GM19372 (cell line): ENCODE measurements at regions not wholly inside any gene's neighbourhood (a gene's known extent, or its start where the extent isn't known, plus 50 kb on each side); places are given as distances from the start of the nearest gene placed in this dataset.
A peak's percentile ranks its signal among the peaks of the same experiment; 100 is the strongest.
"Not testable (repeated sequence)": the region's sequence is repeated elsewhere in the genome, so short reads cannot be mapped to it uniquely, and the experiment has no call there.

ENCODE experiments used
- ATAC-seq: cut with Tn5 transposase; IDR thresholded peaks from one replicate; pipeline ENCODE4 v1.9.1; 2021; ENCODE audit warnings: mild to moderate bottlenecking, low read depth, moderate library complexity; ENCODE audit not compliant: unreplicated experiment

DNA sequence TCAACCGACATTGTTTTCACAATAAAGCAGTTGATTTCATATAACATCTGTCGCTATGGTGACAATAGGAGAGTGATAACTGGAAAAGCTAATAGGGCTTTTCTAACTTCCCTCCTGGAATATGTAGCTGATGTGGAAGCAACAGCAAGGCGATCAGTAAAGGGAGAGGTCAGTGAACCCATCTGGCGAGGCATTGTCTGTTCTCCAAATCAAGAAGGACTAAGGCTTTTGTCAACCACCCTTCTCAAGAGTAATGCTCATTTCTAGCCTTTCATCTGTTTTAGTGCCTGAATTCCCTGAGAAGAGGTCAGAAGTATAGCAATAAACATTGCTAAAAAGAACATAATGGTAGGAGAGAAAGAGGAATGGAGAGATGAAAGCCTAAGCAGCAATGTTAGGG lies 201.3 kb downstream of the AKAP7 start:
- no peak for ATAC-seq

DNA sequence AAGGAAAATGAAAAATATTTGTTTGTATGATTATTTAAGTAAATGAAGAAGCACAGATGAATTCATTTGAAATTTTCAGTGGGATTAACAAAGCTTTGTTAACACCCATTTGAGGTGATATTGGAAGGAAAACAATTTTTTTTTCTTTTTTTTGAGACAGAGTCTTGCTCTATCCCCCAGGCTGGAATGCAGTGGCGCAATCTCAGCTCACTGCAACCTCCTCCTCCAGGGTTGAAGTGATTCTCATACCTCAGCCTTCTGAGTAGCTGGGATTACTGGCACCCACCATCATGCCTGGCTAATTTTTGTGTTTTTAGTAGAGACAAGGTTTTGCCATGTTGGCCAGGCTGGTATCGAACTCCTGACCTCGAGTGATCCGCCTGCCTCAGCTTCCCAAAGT lies 211.6 kb downstream of the AKAP7 start:
- ATAC-seq = not testable (repeated sequence)

DNA sequence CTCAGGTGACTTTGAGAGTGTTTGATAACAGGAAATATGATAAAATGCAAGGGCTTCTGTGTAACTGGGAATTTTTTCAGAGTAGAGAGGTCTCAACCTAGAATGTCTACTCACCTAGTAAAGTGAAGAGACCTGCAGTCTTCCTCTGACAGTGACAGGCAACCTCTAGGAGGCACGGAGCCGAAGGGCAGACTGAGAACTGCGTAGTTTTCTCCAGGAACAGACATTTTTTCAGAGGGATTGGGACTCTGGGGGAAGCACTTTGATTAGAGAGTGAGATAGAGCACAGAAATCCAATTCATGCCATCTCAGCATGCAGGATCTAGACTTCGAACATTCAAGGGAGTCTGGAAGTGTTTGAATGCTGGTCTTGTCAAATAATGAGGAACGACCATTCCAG lies 213.3 kb downstream of the AKAP7 start:
- ATAC-seq = no peak

DNA sequence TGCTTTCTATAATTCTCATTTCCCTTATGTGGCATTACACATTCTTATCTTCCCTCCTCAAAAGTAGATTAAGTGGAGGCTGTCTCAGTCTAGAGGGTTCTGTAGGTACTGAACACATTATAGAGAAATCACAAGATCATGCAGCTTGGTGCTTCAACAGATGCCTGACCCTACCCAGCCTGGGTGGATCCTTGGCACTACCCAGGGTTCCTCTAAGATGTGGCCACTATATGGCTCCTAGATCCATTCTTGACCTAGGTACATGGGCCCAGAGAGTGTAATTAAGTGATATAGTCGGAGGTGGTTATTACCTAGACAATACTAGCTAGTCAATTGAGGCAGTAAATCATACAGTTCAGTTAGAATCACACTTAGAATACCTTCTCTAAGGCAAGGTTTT lies 213.9 kb downstream of the AKAP7 start:
- no peak for ATAC-seq

DNA sequence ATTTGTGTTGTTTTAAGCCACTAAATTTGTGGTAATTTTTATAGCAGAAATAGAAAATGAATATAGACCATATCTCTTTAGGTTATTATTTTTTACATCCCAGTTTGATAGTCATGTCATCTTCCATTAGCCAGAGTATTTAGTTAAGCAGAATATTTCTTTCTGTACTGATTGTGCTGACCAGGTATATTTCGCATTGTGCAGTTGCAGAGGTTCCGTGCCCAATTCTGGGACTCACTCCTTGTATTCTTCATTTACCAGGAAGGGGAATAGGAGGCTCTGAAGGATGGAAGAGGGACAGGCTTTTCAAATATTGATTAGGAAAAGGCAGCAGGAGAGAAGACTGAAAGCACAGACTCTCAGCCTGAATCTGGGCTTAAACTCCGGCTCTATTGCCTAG lies 217.8 kb downstream of the AKAP7 start:
- no peak for ATAC-seq

DNA sequence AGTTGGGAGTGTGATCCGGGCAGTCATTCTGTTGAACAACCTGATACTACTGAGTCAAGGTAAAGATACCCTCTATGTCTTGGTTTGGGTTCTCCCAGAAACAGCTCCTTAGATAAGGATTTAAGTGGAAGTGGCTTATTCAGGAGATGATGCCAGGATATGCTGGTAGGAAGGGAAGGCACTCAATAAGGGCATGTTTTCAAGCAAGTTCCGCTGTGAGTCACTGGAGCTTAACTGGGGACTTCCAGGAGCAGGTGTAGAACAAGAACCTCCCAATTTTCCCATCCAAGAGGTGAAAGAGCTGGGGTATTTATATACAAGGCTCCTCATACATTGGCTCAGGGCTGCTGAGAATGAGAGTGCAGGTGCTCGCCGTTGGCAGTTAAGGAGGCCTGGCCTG lies 218.6 kb downstream of the AKAP7 start:
- no peak for ATAC-seq

DNA sequence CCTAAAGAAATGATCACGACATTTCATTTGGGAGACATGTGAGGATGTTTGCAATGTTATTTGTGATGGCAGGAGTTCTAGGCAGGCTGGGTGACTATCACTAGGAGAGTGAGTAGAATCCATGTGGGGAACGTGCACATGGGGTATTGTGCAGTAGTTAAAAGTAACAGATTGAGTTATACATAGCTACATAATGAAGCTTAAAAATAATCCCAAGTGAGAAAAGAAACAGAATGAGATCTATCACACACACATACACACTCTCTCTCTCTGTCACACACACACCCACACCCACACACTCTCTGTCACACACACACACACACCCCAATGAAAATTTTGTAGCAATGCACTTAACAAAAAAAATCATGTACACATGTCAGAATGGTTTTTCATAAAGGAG lies 218.7 kb upstream of the ARG1 start:
- no peak for ATAC-seq

DNA sequence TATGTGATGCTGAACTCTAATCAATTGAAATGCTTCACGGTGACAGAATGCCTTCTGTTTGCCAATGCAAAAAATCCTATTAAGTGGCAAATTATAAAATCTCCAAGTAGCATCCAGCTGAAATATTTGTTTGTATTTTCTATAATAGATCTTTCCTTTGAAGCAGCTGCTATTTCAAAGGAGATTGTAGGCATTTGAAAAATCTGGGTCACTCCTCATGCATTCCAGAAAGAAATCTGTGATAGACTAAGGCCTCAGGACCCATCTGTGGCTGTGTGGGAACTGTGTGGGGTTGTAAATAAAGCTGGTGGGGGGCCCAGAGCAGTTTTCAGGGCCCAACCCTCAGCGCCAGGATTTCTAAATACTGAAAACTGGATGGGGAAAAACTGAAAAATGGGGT lies 216.9 kb upstream of the ARG1 start:
- no peak for ATAC-seq

DNA sequence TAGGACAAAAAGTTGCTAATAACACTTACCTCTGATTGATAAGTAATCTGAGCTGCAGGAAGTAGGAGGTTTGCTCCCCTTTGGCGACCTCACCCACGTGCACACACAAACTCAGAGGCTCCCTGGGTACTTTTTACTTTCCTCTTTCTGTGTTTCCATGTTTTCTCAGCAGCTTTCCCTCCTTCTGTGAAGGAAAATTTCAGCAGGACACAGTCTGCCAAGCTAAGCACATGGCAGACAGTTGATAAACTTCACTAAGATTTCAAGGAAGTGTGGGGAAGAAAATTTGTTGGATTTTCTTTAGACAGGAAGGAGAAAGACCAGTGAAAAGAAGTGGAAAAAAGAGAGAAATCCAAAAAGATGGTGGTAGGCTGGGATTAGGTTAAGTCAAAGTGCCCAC lies 215.5 kb upstream of the ARG1 start:
- ATAC-seq = no peak

DNA sequence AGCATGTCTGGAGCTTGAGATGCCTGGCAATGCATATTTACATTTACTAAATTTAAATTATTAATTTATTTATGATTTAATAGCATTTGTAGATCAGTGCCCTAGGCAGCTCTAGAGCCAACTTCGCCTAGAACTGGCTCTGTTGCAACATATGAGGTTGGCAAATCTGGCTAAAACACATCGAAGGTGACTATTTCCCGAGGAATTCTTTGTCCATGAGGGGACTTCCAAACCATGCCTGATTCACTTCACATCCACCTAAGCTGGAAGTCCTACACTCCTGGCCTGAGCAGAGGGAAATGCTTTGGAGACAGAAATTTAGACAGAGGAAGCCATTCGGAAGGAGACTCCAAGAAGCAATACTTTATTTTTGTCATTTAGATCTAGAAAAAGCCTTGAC lies 211.0 kb upstream of the ARG1 start:
- no peak for ATAC-seq

DNA sequence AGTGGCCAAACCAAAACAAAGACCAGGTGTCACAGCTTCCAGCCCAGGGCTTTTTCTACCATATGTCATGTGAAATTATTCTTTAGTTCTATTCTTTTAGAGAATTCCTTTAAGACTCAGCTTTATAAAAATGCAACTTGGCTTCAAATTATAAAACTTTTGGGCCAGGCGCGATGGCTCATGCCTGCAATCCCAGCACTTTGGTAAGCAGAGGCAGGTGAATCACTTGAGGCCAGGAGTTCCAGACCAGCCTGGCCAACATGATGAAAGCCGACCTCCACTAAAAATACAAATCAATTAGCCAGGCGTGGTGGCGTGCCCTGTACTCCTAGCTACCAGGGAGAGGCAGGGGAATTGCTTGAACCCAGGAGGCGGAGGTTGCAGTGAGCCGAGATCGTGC lies 210.3 kb upstream of the ARG1 start:
- no peak for ATAC-seq

DNA sequence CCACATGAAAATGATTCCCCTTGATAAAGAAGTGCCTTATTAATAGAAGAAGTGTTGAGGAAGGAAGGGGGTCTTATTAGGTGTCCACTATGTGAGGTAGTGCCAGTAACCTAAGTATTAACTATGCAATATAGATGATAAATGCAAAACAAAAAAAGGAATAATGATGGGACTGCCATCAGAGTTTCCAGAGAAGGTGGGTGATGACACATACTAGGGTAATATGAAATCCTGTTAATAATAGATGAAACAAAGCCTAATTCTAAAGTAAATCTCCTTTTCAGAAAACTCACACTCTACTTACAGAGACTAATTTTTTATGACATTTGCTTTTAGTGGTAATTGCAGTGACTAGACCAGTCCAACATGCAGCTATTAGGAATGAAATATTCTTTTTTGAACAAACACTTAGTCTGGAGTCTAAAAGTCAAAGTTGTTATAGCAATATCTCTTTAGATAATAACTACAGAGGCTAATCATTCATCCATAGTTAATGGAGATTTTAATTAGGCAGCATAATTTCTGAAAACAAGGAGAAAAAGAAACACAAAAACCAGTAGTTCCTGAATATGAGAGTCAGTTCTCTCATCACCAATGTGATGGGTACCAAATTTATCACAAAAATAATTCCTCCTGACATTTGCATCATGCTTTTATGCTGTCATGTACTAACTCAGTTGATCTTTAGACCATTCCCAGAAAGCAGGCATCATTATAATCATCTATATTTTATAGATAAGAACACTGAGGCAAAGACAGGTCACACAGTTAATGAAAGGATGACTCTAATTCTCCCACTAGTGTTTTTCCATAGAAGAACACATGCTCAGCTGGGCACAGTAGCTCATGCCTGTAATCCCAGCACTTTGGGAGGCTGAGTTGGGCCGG lies 208.8 kb upstream of the ARG1 start:
- ATAC-seq = no peak

DNA sequence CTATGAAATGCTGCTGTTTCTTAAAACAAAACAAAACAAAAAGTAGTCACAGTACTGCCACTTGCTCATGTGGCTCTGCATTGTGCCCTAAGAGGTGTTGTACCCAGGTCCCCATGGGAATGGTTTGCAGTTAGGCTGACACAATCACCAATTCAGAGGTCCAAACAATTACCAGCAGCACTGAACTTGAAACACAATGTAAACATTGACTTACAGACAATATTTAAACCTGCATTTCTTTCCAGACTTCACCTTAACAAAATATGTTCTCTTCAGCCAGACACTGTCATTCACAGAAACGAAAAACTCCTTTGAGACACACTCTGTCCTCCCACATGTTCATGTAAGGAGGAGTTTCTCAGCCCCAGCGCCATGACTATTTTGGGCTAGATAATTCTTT lies 206.8 kb upstream of the ARG1 start:
- no peak for ATAC-seq

DNA sequence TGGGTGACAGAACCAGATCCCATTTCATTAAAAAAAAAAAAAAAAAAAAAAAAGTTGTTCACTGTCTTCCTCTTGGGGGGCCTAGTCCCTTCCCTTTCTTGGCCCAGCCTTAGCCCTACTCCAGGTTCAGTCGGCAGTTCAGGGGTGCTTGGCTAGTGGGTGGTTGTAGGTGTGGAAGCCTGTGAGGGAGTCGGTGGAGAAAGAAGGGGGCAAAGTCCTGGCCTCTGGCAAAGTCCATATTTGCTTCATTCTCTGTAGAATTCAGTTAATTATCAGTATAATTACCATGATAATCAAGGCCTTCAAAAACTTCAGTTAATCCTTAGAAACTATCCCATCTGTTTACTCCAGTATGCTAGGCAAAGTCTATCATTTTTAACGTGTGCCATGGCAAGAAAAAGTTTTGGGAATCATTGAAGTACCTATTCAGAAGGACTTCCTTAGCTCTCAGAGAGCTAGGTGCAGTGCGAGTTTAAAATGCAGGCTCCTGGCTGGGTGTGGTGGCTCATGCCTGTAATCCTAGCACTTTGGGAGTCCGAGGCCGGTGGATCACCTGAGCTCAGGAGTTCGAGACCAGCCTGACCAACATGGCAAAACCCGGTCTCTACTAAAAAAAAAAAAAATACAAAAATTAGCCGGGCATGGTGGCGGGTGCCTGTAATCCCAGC lies 205.7 kb upstream of the ARG1 start:
- ATAC-seq = no peak

DNA sequence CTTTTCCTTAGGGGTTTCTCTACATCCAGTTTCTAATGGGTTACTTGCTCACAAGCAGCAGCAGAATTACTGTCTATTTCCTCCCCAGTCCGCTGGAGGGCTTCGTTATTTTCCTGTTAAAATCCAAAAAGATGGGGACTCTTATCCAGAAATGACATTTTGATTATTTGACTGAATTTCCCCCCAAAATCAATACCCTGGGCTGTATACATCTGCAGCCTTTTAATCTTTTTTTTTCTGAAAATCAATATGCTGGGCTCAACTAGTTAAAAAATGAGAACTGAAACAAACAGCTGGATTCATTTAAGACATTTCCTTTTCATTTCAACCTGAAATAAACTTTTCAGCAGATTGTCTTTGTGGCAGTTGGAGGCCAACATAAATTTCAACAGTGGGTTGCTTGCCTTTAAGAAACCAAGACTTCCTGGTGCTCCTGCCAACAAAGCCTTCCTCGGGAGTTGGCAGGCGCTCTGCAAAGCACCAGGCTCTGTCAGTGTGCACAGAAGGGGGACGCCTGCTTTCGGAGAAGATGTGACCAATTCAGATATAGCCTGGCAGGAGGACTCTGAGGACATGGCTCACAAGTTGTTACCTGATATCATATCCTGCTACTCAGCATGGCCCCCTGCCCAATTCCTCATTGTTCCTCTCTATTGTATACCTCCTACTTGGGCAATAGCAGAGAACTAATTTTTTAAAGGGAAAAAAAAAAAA lies 204.7 kb upstream of the ARG1 start:
- ATAC-seq = peak; percentile 67

DNA sequence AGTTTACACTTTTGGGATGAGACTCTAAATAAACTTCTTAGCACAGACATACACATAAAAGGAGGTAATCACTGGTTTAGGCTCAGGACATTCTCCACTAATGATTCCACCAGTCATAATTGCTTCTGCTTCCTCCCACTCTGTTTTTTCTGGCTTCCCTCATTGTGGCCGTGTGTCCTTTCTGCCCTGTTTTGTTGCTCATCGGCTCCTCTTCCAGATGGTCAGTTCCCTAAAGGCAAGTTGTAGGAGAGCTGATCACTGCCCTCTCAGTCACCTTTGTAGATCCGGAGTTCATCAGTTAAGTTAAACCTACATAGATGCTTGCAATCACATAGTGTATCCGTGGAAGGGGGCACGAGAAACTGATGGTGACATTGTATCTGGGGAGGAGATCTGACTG lies 200.5 kb upstream of the ARG1 start:
- no peak for ATAC-seq

DNA sequence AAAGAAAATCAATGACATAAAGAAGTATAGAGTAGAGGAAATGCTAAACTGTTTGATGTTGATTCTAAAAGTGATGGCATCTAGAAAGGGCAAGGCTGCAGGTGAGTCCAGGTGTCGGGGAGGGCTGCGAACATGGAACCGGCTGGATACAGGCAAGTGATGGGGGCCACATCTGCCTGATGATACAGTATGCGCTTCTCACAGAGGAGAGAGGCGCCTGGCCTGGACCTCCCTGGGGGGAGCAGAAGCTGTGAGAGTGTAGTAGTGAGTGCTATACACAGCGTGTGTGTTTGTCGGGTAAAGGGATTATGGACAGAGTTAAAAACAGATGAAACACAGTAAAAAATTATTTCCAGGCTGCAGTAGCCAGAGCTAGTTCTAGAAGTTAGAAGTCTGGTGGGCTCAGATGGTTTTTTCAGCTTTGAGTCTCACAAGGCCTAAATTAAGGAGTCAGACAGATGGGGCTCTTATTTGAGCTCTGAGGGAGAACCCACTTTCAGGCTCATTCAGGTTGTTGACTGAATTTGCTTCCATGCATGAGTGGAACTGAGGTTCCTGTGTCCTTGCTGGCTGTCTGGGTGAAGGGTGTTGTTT lies 195.8 kb upstream of the ARG1 start:
- no peak for ATAC-seq

DNA sequence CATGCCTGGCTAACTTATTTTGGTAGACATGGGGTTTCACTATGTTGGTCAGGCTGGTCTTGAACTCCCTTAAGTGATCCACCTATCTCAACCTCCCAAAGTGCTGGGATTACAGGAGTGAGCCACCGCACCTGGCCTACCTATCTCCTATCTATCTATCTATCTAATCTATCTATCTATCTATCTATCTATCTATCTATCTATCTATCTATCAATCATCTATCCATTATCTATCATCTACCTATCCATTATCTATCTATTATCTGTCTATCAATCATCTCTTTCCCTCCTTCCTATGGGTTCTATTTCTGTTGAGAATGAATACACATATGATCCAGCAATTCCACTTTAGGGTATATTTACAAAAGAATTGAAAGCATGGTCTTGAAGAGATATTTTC lies 194.2 kb upstream of the ARG1 start:
- ATAC-seq = no peak

DNA sequence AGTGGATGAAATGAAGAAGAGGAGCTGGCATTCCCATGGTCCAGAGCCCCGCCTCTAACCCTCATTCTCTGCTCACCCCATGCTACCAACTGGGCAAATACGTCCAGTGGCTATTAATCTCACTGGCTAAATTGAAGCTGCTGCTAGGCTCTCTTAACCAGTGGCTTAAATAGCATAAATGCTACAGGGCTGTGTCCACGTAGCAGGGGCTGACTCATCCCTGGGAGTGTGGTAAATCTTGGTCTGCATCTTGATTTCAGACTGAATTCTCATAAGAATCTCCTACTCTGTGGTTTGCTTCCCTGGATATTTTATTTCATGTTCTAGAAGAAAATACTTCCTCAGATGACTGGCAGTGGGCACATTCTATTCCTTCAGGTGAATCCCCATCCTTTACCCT lies 193.1 kb upstream of the ARG1 start:
- ATAC-seq = no peak

DNA sequence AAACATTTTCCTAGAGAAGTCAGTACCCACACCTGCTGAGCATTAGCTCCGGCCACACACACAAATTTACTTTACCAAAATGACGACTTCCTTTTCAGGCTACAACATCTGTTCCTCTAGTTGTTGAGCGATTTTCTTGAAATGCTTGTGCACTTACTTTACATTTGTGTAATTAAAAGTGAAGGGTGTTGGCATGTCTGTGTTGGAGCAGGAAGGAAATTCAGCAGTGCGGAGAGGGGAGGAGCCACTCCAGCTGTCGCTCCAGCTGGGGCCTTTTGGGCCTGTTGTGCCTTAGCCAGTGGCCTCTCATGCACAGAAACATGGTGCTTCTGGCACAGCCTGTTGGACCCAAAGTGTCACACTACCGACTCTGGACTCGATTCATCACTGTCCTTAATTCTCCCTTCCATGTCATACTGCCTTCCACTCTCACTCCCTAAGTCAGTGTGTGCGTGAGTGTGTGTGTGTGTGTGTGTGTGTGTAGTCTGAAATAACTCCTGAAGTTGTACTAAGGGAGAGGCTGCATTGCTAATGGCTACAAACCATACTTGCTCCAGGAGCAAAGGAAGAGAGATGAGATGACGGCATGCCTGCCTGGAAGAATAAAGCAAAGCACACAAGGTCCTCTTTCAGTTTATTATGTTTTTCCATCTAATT lies 191.8 kb upstream of the ARG1 start:
- ATAC-seq = no peak

DNA sequence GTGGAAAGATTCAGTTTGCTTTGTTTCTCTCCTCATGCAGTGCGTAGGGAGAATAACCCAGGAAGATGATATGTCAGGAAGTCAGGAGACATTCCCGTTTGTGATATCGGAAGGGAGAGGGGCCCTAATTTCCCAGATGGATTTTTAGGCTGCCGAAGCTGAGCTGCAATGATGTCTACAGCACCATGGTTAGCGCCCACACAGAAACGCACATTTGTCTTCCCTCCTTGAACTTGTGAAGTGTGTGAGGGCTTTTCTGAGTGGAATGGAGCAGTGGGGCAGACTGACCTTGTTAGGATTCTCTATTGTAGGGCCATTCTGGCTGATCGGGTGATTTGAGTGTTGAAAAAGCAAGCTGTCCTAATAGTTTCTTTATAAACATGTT lies 191.3 kb upstream of the ARG1 start:
- no peak for ATAC-seq
